Body of pancreas (tissue), 4 donors: ENCODE measurements at regions not wholly inside any gene's neighbourhood (a gene's known extent, or its start where the extent isn't known, plus 50 kb on each side); places are given as distances from the start of the nearest gene placed in this dataset.

ENCODE experiments used
- ATAC-seq: fragments of 150-250 bp; one replicate; pipeline ENCODE4 v1.9.1; 2016
- DNase-seq, 4 donors: peaks; one replicate each; pipeline ENCODE4 v3.0.0-alpha.2; 2019
- H3K27ac ChIP-seq, 4 donors: fragments of 200-600 bp; sonication (generic); 1 replicate in 3 of 4; 2 replicates in 1 of 4; pipeline versions ENCODE4 v1.5.1 to v1.6.1; 2016 to 2019; ENCODE audit warnings: mild to moderate bottlenecking in 1 of 4, mixed read lengths in 1 of 4, moderate library complexity in 1 of 4
- H3K27me3 ChIP-seq, 2 donors: fragments of 200-600 bp; sonication (generic); one replicate each; pipeline ENCODE4 v1.6.0; 2016; ENCODE audit warnings: mild to moderate bottlenecking in 1 of 2
- H3K36me3 ChIP-seq, 2 donors: fragments of 200-600 bp; sonication (generic); replicated peaks in 1 of 2; 2 replicates each; pipeline ENCODE4 v1.5.1; 2016; ENCODE audit warnings: low read depth in 2 of 2; ENCODE audit not compliant: insufficient read depth in 1 of 2
- H3K4me1 ChIP-seq: fragments of 200-600 bp; sonication (generic); one replicate; pipeline ENCODE4 v1.6.0; 2016
- H3K4me3 ChIP-seq, 2 donors: fragments of 200-600 bp; sonication (generic); 1 replicate in 1 of 2; 2 replicates in 1 of 2; pipeline ENCODE4 v1.5.1; 2016 to 2019
- H3K9me3 ChIP-seq, 3 donors: fragments of 200-600 bp; sonication (generic); 1 replicate in 2 of 3; 2 replicates in 1 of 3; pipeline ENCODE4 v1.5.1; 2016
- CTCF ChIP-seq, 7 experiments: fragments of 450-650 bp in 4 of 7; fragments of 200-600 bp in 3 of 7; sonication (generic) in 3 of 7; IDR thresholded peaks; one replicate each; pipeline ENCODE4 v1.5.1; 2016 to 2019; ENCODE audit warnings: antibody characterized with exemption in 7 of 7
- POLR2A ChIP-seq, 3 donors: fragments of 450-650 bp; IDR thresholded peaks; one replicate each; pipeline ENCODE4 v1.6.1; 2016; ENCODE audit warnings: antibody characterized with exemption in 3 of 3, mild to moderate bottlenecking in 2 of 3
- WGBS, 2 donors: methylation state at CpG; one replicate each; pipeline ENCODE4 v1.1.5; 2017; 5-methylcytosine and 5-hydroxymethylcytosine counted together
- intact Hi-C: fragments of 100-400 bp; cut with DNase I; formaldehyde crosslinking; loops from one replicate; pipeline ENCODE4 v1.15.1; 2023

- H3K4me1 ChIP-seq: no peaks in the 10 kb centered on the region
- no peak overlapping the region for H3K4me3 ChIP-seq
- TF ChIP-seq POLR2A (IDR thresholded peaks at IDR 0.05) (no peak), CTCF (IDR thresholded peaks at IDR 0.05) (no peak)
- no peak for DNase-seq
- no peaks in the 10 kb centered on the region for H3K36me3 ChIP-seq
- H3K27me3 ChIP-seq: no peaks in the 10 kb centered on the region
- intact Hi-C loops: no loop called here
- H3K9me3 ChIP-seq: no peaks in the 10 kb centered on the region
- ATAC-seq: no peak
- 76 to 78% methylated on average over 3 of the region's 3 CpGs for WGBS, 2 donors
- H3K27ac ChIP-seq: no peak overlapping the region
These were observed 70.8 kb upstream of the PRKACB start for GRCh38 chr1:84073266-84073665.

- no peak for TF ChIP-seq CTCF (IDR thresholded peaks at IDR 0.05)
- no peak for TF ChIP-seq POLR2A (IDR thresholded peaks at IDR 0.05)
- Histone ChIP-seq H3K4me3 (no peak overlapping the region), H3K4me1 (no peaks in the 10 kb centered on the region), H3K27ac (no peak overlapping the region), H3K27me3 (no peaks in the 10 kb centered on the region), H3K9me3 (no peaks in the 10 kb centered on the region), H3K36me3 (no peaks in the 10 kb centered on the region)
- intact Hi-C loops: no loop called here
- 88 to 92% methylated on average over 2 of the region's 2 CpGs for WGBS, 2 donors
- ATAC-seq: no peak
- no peak for DNase-seq
These were observed 70.4 kb upstream of the TTLL7 start for GRCh38 chr1:84069236-84069845.

GRCh38 chr1:84062496-84062895 lies 63.6 kb upstream of the TTLL7 start:
- no peak overlapping the region for H3K4me3 ChIP-seq
- no peaks in the 10 kb centered on the region for H3K4me1 ChIP-seq
- H3K36me3 ChIP-seq: no peaks in the 10 kb centered on the region
- no peaks in the 10 kb centered on the region for H3K9me3 ChIP-seq
- no peak for ATAC-seq
- intact Hi-C loops: no loop called here
- H3K27ac ChIP-seq: no peak overlapping the region
- WGBS, 2 donors: 73 to 92% methylated on average over 1 of the region's 1 CpG
- no peaks in the 10 kb centered on the region for H3K27me3 ChIP-seq
- TF ChIP-seq POLR2A (IDR thresholded peaks at IDR 0.05) (no peak), CTCF (IDR thresholded peaks at IDR 0.05) (no peak)
- DNase-seq: no peak

- Histone ChIP-seq H3K9me3 (no peaks in the 10 kb centered on the region), H3K4me1 (no peaks in the 10 kb centered on the region), H3K36me3 (no peaks in the 10 kb centered on the region), H3K4me3 (no peak overlapping the region), H3K27me3 (no peaks in the 10 kb centered on the region), H3K27ac (no peak overlapping the region)
- no peak for DNase-seq
- WGBS, 2 donors: 69 to 71% methylated on average over 2 of the region's 2 CpGs
- TF ChIP-seq POLR2A (IDR thresholded peaks at IDR 0.05) (no peak), CTCF (IDR thresholded peaks at IDR 0.05) (no peak)
- intact Hi-C loops: no loop called here
- ATAC-seq: no peak
These were observed 62.4 kb upstream of the TTLL7 start for GRCh38 chr1:84061336-84061735.

- intact Hi-C loops: no loop called here
- H3K36me3 ChIP-seq: no peaks in the 10 kb centered on the region
These were observed 61.8 kb upstream of the TTLL7 start for GRCh38 chr1:84060781-84061180.

More at GRCh38 chr1:84060781-84061180, 61.8 kb upstream of the TTLL7 start:
- ATAC-seq: no peak
- TF ChIP-seq POLR2A (IDR thresholded peaks at IDR 0.05) (no peak), CTCF (IDR thresholded peaks at IDR 0.05) (no peak)
- WGBS, 2 donors: 37 to 43% methylated on average over 2 of the region's 2 CpGs
- H3K27me3 ChIP-seq: no peaks in the 10 kb centered on the region
- H3K9me3 ChIP-seq: no peaks in the 10 kb centered on the region
- H3K27ac ChIP-seq: no peak overlapping the region
- no peak for DNase-seq
- no peak overlapping the region for H3K4me3 ChIP-seq
- H3K4me1 ChIP-seq: no peaks in the 10 kb centered on the region
